PC-3 (cell line): ENCODE measurements at regions not wholly inside any gene's neighbourhood (a gene's known extent, or its start where the extent isn't known, plus 50 kb on each side); places are given as distances from the start of the nearest gene placed in this dataset.

Source experiments
- ATAC-seq: fragments of 200-7000 bp; cut with Tn5 transposase; 2 replicates; pipeline ENCODE4 v1.9.1; 2020; ENCODE audit warnings: mild to moderate bottlenecking, moderate library complexity
- BruUV-seq: library from RNA; stranded (reverse); fragments of 400-500 nt; replicated peaks from 2 replicates; lab custom pipeline; 2021; lab: Mats Ljungman, UMichigan
- CTCF ChIA-PET: fragments of 300-600 bp; sonication (Branson Sonifier 250); formaldehyde crosslinking; loops from one replicate; lab custom pipeline; 2022; ENCODE audit warnings: antibody characterized with exemption; lab: Charles Lee
- POLR2A ChIA-PET: fragments of 300-600 bp; sonication (Branson Sonifier 250); formaldehyde crosslinking; loops from one replicate; lab custom pipeline; 2022; ENCODE audit warnings: antibody characterized with exemption; ENCODE audit not compliant: unreplicated experiment; lab: Charles Lee
- DNase-seq: peaks from one replicate; pipeline ENCODE4 v3.0.0-alpha.2; 2015
- H2AFZ ChIP-seq: fragments of 300-600 bp; sonication (generic); 2 replicates; pipeline ENCODE4 v1.6.0; 2016; ENCODE audit warnings: antibody characterized with exemption, low read length
- H3F3A ChIP-seq: fragments of 300-600 bp; sonication (generic); one replicate; pipeline ENCODE4 v1.6.0; 2017; ENCODE audit warnings: antibody characterized with exemption, low read length, control low read depth, mild to moderate bottlenecking; ENCODE audit not compliant: unreplicated experiment
- H3K27ac ChIP-seq: fragments of 300-600 bp; sonication (generic); 2 replicates; pipeline ENCODE4 v1.5.1; 2016; ENCODE audit warnings: mild to moderate bottlenecking, low read length
- H3K27me3 ChIP-seq: fragments of 300-600 bp; sonication (generic); 2 replicates; pipeline ENCODE4 v1.6.1; 2016; ENCODE audit warnings: low read length, mixed read lengths
- H3K36me3 ChIP-seq: fragments of 300-600 bp; sonication (generic); 2 replicates; pipeline ENCODE4 v1.6.1; 2016; ENCODE audit warnings: low read depth, mixed run types, low read length, mixed read lengths
- H3K4me1 ChIP-seq: fragments of 300-600 bp; sonication (generic); 2 replicates; pipeline ENCODE4 v1.5.1; 2016; ENCODE audit warnings: low read length; ENCODE audit not compliant: insufficient read depth
- H3K4me2 ChIP-seq: fragments of 300-600 bp; sonication (generic); 2 replicates; pipeline ENCODE4 v1.6.0; 2016; ENCODE audit warnings: low read length
- H3K4me3 ChIP-seq: fragments of 300-600 bp; sonication (generic); 2 replicates; pipeline ENCODE4 v1.5.1; 2016; ENCODE audit warnings: mild to moderate bottlenecking, low read length, mixed read lengths
- H3K79me2 ChIP-seq: fragments of 300-600 bp; sonication (generic); 2 replicates; pipeline ENCODE4 v1.6.1; 2017; ENCODE audit warnings: low read length, mixed read lengths
- H3K9ac ChIP-seq: fragments of 300-600 bp; sonication (generic); 2 replicates; pipeline ENCODE4 v1.6.0; 2016; ENCODE audit warnings: mild to moderate bottlenecking, low read length
- H3K9me2 ChIP-seq: fragments of 300-600 bp; sonication (generic); replicated peaks from 2 replicates; pipeline ENCODE4 v1.6.1; 2016; ENCODE audit warnings: mixed run types, low read length, mixed read lengths
- H3K9me3 ChIP-seq: fragments of 300-600 bp; sonication (generic); 2 replicates; pipeline ENCODE4 v1.6.1; 2016; ENCODE audit warnings: low read length, mixed read lengths
- H4K20me1 ChIP-seq: fragments of 300-600 bp; sonication (generic); 2 replicates; pipeline ENCODE4 v1.6.1; 2016; ENCODE audit warnings: low read length, mixed read lengths
- CTCF ChIP-seq: fragments of 300-600 bp; sonication (generic); conservative IDR thresholded peaks from 2 replicates; pipeline ENCODE4 v1.5.1; 2017; ENCODE audit warnings: antibody characterized with exemption, low read depth, mild to moderate bottlenecking, low read length
- EZH2 ChIP-seq: fragments of 300-600 bp; sonication (generic); IDR thresholded peaks from one replicate; pipeline ENCODE4 v1.6.1; 2017; ENCODE audit warnings: antibody characterized with exemption, mild to moderate bottlenecking, low read length; ENCODE audit not compliant: unreplicated experiment
- EZH2phosphoT487 ChIP-seq: fragments of 300-600 bp; sonication (generic); IDR thresholded peaks from 2 replicates; pipeline ENCODE4 v1.6.1; 2018; ENCODE audit warnings: mild to moderate bottlenecking, antibody characterized with exemption, low read length, borderline replicate concordance
- intact Hi-C: fragments of 100-400 bp; cut with micrococcal nuclease; formaldehyde crosslinking; loops from 2 replicates; pipeline ENCODE4 v1.9.0; 2023

- Histone ChIP-seq H3K9me2 (no peaks in the 10 kb centered on the region), H3K27ac (no peak overlapping the region), H3K79me2 (no peaks in the 10 kb centered on the region), H4K20me1 (no peaks in the 10 kb centered on the region), H3K27me3 (peaks cover 22% of the 10 kb centered on the region; the same call in 1 of the 2 replicates), H3K9me3 (no peaks in the 10 kb centered on the region), H3K36me3 (no peaks in the 10 kb centered on the region), H2AFZ (no peak overlapping the region), H3K4me2 (no peak overlapping the region), H3F3A (no peaks in the 10 kb centered on the region), H3K9ac (no peak overlapping the region), H3K4me3 (no peak overlapping the region), H3K4me1 (no peaks in the 10 kb centered on the region)
- ChIA-PET CTCF (no interaction called here), POLR2A (no interaction called here)
- BruUV-seq = no TSS peak
- DNase-seq = peak; percentile 29
- intact Hi-C loops = no loop called here
- no peak for ATAC-seq
- TF ChIP-seq CTCF (no peak), EZH2 (no peak), EZH2phosphoT487 (no peak)
Observed at GRCh38 chr2:104685591-104685990, 168.3 kb upstream of the POU3F3 start.

- ChIA-PET POLR2A (no interaction called here), CTCF (no interaction called here)
- Histone ChIP-seq H3K4me2 (no peak overlapping the region), H3K9ac (no peak overlapping the region), H4K20me1 (no peaks in the 10 kb centered on the region), H3K4me1 (no peaks in the 10 kb centered on the region), H3K36me3 (no peaks in the 10 kb centered on the region), H3K9me2 (no peaks in the 10 kb centered on the region), H2AFZ (no peak overlapping the region), H3K4me3 (no peak overlapping the region), H3K27me3 (peaks cover 24% of the 10 kb centered on the region), H3K79me2 (no peaks in the 10 kb centered on the region), H3F3A (no peaks in the 10 kb centered on the region), H3K27ac (no peak overlapping the region), H3K9me3 (no peaks in the 10 kb centered on the region)
- no peak for TF ChIP-seq EZH2
- no peak for TF ChIP-seq CTCF
- TF ChIP-seq EZH2phosphoT487 = no peak
- BruUV-seq = no TSS peak
- intact Hi-C loops = no loop called here
- no peak for ATAC-seq
- no peak for DNase-seq
Observed at GRCh38 chr2:104687147-104687546, 166.8 kb upstream of the POU3F3 start.

GRCh38 chr2:104690255-104690984 is 163.5 kb upstream of the POU3F3 start:
- ATAC-seq (no peak), DNase-seq (no peak)
- no peaks in the 10 kb centered on the region for H4K20me1 ChIP-seq
- H3K4me2 ChIP-seq = no peak overlapping the region
- no peak overlapping the region for H3K4me3 ChIP-seq
- peaks cover 27% of the 10 kb centered on the region for H3K27me3 ChIP-seq
- ChIA-PET POLR2A (no interaction called here), CTCF (no interaction called here)
- no peaks in the 10 kb centered on the region for H3K4me1 ChIP-seq
- no peaks in the 10 kb centered on the region for H3K9me2 ChIP-seq
- no TSS peak for BruUV-seq
- H3K27ac ChIP-seq = no peak overlapping the region
- intact Hi-C loops = no loop called here
- no peak overlapping the region for H3K9ac ChIP-seq
- TF ChIP-seq EZH2phosphoT487 (no peak), CTCF (no peak), EZH2 (no peak)
- no peaks in the 10 kb centered on the region for H3K36me3 ChIP-seq
- no peaks in the 10 kb centered on the region for H3K9me3 ChIP-seq
- no peaks in the 10 kb centered on the region for H3K79me2 ChIP-seq
- H3F3A ChIP-seq = no peaks in the 10 kb centered on the region
- no peak overlapping the region for H2AFZ ChIP-seq
